Panc1 (cell line): ENCODE measurements at regions not wholly inside any gene's neighbourhood (a gene's known extent, or its start where the extent isn't known, plus 50 kb on each side); places are given as distances from the start of the nearest gene placed in this dataset.
A peak's percentile ranks its signal among the peaks of the same experiment; 100 is the strongest.
"Not testable (repeated sequence)": the region's sequence is repeated elsewhere in the genome, so short reads cannot be mapped to it uniquely, and the experiment has no call there.

ENCODE experiments used
- ATAC-seq: fragments of 200-7000 bp; cut with Tn5 transposase; 2 replicates; pipeline ENCODE4 v1.9.1; 2020; ENCODE audit warnings: mild to moderate bottlenecking, moderate library complexity
- BruUV-seq: library from RNA; stranded (reverse); fragments of 400-500 nt; replicated peaks from 2 replicates; lab custom pipeline; 2021; lab: Mats Ljungman, UMichigan
- CTCF ChIA-PET: fragments of 300-600 bp; sonication (Branson Sonifier 250); formaldehyde crosslinking; loops from one replicate; lab custom pipeline; 2022; ENCODE audit warnings: antibody characterized with exemption; lab: Charles Lee
- POLR2A ChIA-PET: fragments of 300-600 bp; sonication (Branson Sonifier 250); formaldehyde crosslinking; loops from one replicate; lab custom pipeline; 2022; ENCODE audit warnings: antibody characterized with exemption; lab: Charles Lee
- DNase-seq: peaks from one replicate; pipeline ENCODE4 v3.0.0-alpha.2; 2010; ENCODE audit warnings: low read depth, low spot score
- H3K27ac ChIP-seq: 2 replicates; pipeline ENCODE4 v1.5.1; 2011; ENCODE audit warnings: mild to moderate bottlenecking, low read length, inconsistent platforms
- H3K27me3 ChIP-seq: fragments of 200-500 bp; sonication (Bioruptor generic); 2 replicates; pipeline ENCODE4 v1.6.0; 2014; ENCODE audit warnings: low read length, inconsistent platforms; ENCODE audit not compliant: control insufficient read depth, insufficient read depth
- H3K36me3 ChIP-seq: fragments of 200-500 bp; sonication (Bioruptor generic); 2 replicates; pipeline ENCODE4 v1.5.1; 2014; ENCODE audit warnings: inconsistent platforms, mild to moderate bottlenecking, low read length, moderate library complexity; ENCODE audit not compliant: control insufficient read depth, insufficient read depth
- H3K4me1 ChIP-seq: 2 replicates; pipeline ENCODE4 v1.5.1; 2011; ENCODE audit warnings: inconsistent platforms, mild to moderate bottlenecking, low read length, moderate library complexity; ENCODE audit not compliant: control insufficient read depth, insufficient read depth
- H3K4me3 ChIP-seq, 2 experiments: 2 replicates each; pipeline ENCODE4 v1.5.1; 2011 to 2012; ENCODE audit warnings: low read depth in 2 of 2, low read length in 2 of 2, mild to moderate bottlenecking in 2 of 2, inconsistent platforms in 1 of 2, moderate library complexity in 1 of 2
- H3K9me3 ChIP-seq: fragments of 200-500 bp; sonication (Bioruptor generic); 2 replicates; pipeline ENCODE4 v1.5.1; 2014; ENCODE audit warnings: low read depth, mild to moderate bottlenecking, inconsistent platforms, low read length, moderate library complexity; ENCODE audit not compliant: control insufficient read depth, insufficient read depth
- CTCF ChIP-seq: fragments of 450-650 bp; IDR thresholded peaks from 2 replicates; pipeline ENCODE4 v1.5.1; 2017; ENCODE audit warnings: mild to moderate bottlenecking
- POLR2AphosphoS5 ChIP-seq: IDR thresholded peaks from 2 replicates; pipeline ENCODE4 v1.6.1; 2012; ENCODE audit warnings: mild to moderate bottlenecking, low read depth, low read length, moderate library complexity
- REST ChIP-seq, 2 experiments: IDR thresholded peaks; 2 replicates each; pipeline ENCODE4 v1.6.1; 2011 to 2012; ENCODE audit warnings: low read depth in 2 of 2, control low read depth in 1 of 2, low read length in 1 of 2, mild to moderate bottlenecking in 1 of 2, moderate library complexity in 1 of 2; ENCODE audit not compliant: insufficient read depth in 1 of 2
- SIN3A ChIP-seq: IDR thresholded peaks from 2 replicates; pipeline ENCODE4 v1.6.1; 2012; ENCODE audit warnings: low read depth, mild to moderate bottlenecking, low read length, moderate library complexity, borderline replicate concordance; ENCODE audit not compliant: insufficient read depth
- TCF7L2 ChIP-seq: IDR thresholded peaks from 2 replicates; pipeline ENCODE4 v1.6.1; 2011; ENCODE audit warnings: mild to moderate bottlenecking, low read depth, low read length, inconsistent platforms
- in situ Hi-C: cut with HindIII; loops from 2 replicates; pipeline ENCODE4 v1.10.0; 2016; ENCODE audit warnings: low sequenced_read_pairs, low pct_unique_long_range_greater_than_20kb
- intact Hi-C: fragments of 100-400 bp; cut with micrococcal nuclease; formaldehyde crosslinking; loops from one replicate; pipeline ENCODE4 v1.10.0; 2022; ENCODE audit not compliant: unreplicated experiment

GRCh38 chr4:13700021-13700857 lies 72.7 kb upstream of the BOD1L1 start:
- in situ Hi-C loops, result no loop called here

GRCh38 chr4:13700858-13701140 lies 73.3 kb upstream of the BOD1L1 start:
- H3K4me3 ChIP-seq, H3K9me3 ChIP-seq, H3K36me3 ChIP-seq, intact Hi-C loops, H3K27me3 ChIP-seq, H3K27ac ChIP-seq, POLR2A ChIA-PET, H3K4me1 ChIP-seq, BruUV-seq, CTCF ChIA-PET, DNase-seq, ATAC-seq, in situ Hi-C loops: not testable (repeated sequence)

More at GRCh38 chr4:13700021-13700857, 72.7 kb upstream of the BOD1L1 start:
- H3K4me3 ChIP-seq, result no peak overlapping the region
- H3K27me3 ChIP-seq, result no peaks in the 10 kb centered on the region
- peak; percentile 18 for DNase-seq
- ATAC-seq, result no peak
- H3K36me3 ChIP-seq, result no peaks in the 10 kb centered on the region
- CTCF ChIA-PET, result no interaction called here
- POLR2A ChIA-PET, result no interaction called here
- intact Hi-C loops, result no loop called here
- TF ChIP-seq REST (IDR thresholded peaks at IDR 0.05; ENCODE audit: insufficient read depth in 1 of 2, low read depth in 2 of 2, low read length in 1 of 2), result no peak
- no peak for TF ChIP-seq CTCF
- TF ChIP-seq POLR2AphosphoS5, result no peak
- no peaks in the 10 kb centered on the region for H3K9me3 ChIP-seq
- no peak overlapping the region for H3K27ac ChIP-seq
- no TSS peak for BruUV-seq
- H3K4me1 ChIP-seq, result no peaks in the 10 kb centered on the region

GRCh38 chr4:13701937-13702446 lies 74.5 kb upstream of the BOD1L1 start:
- H3K27ac ChIP-seq, result peak overlapping the region; percentile 44; the same call in 1 of the 2 replicates
- ATAC-seq, result peak; percentile 84
- POLR2A ChIA-PET, result no interaction called here

More at GRCh38 chr4:13701937-13702446, 74.5 kb upstream of the BOD1L1 start:
- in situ Hi-C loops, result no loop called here
- H3K27me3 ChIP-seq, result no peaks in the 10 kb centered on the region
- no peak overlapping the region for H3K4me3 ChIP-seq
- H3K9me3 ChIP-seq, result no peaks in the 10 kb centered on the region
- CTCF ChIA-PET, result no interaction called here
- no TSS peak for BruUV-seq
- DNase-seq, result peak; percentile 39
- no peaks in the 10 kb centered on the region for H3K4me1 ChIP-seq
- TF ChIP-seq SIN3A, result no peak
- TF ChIP-seq TCF7L2, result 0 out of 2 replicates have a peak, but pooled peaks have one; percentile 47
- no peaks in the 10 kb centered on the region for H3K36me3 ChIP-seq
- intact Hi-C loops, result no loop called here
